HG03439 (cell line): ENCODE measurements at regions not wholly inside any gene's neighbourhood (a gene's known extent, or its start where the extent isn't known, plus 50 kb on each side); places are given as distances from the start of the nearest gene placed in this dataset.
"Not testable (repeated sequence)": the region's sequence is repeated elsewhere in the genome, so short reads cannot be mapped to it uniquely, and the experiment has no call there.

ENCODE experiments used
- ATAC-seq: cut with Tn5 transposase; IDR thresholded peaks from one replicate; pipeline ENCODE4 v1.9.1; 2021; ENCODE audit warnings: mild to moderate bottlenecking, moderate library complexity; ENCODE audit not compliant: unreplicated experiment

- ATAC-seq, result no peak
These were observed 1954.6 kb upstream of the FLRT2 start for GRCh38 chr14:83575301-83575700.

- ATAC-seq, result no peak
These were observed 1946.7 kb upstream of the FLRT2 start for GRCh38 chr14:83583201-83583600.

- ATAC-seq, result no peak
These were observed 1935.1 kb upstream of the FLRT2 start for GRCh38 chr14:83594874-83595273.

GRCh38 chr14:83607682-83608081 lies 1922.3 kb upstream of the FLRT2 start:
- no peak for ATAC-seq

GRCh38 chr14:83611491-83611890 lies 1918.5 kb upstream of the FLRT2 start:
- no peak for ATAC-seq

- ATAC-seq, result no peak
These were observed 1918.0 kb upstream of the FLRT2 start for GRCh38 chr14:83611906-83612390.

- ATAC-seq, result no peak
These were observed 1915.0 kb upstream of the FLRT2 start for GRCh38 chr14:83614956-83615355.

- no peak for ATAC-seq
These were observed 1905.4 kb upstream of the FLRT2 start for GRCh38 chr14:83624541-83624940.

GRCh38 chr14:83632375-83632774 lies 1897.6 kb upstream of the FLRT2 start:
- no peak for ATAC-seq

GRCh38 chr14:83638748-83639504 lies 1891.0 kb upstream of the FLRT2 start:
- no peak for ATAC-seq

GRCh38 chr14:83639505-83639875 lies 1890.5 kb upstream of the FLRT2 start:
- not testable (repeated sequence) for ATAC-seq

- no peak for ATAC-seq
These were observed 1883.7 kb upstream of the FLRT2 start for GRCh38 chr14:83646228-83646627.

- ATAC-seq, result no peak
These were observed 1869.3 kb upstream of the FLRT2 start for GRCh38 chr14:83660597-83660996.

GRCh38 chr14:83664389-83664788 lies 1865.6 kb upstream of the FLRT2 start:
- no peak for ATAC-seq

- ATAC-seq, result no peak
These were observed 1840.7 kb upstream of the FLRT2 start for GRCh38 chr14:83689265-83689664.

- ATAC-seq, result no peak
These were observed 1832.8 kb upstream of the FLRT2 start for GRCh38 chr14:83697099-83697498.

- no peak for ATAC-seq
These were observed 1827.3 kb upstream of the FLRT2 start for GRCh38 chr14:83702619-83703018.

- ATAC-seq, result no peak
These were observed 1823.6 kb upstream of the FLRT2 start for GRCh38 chr14:83706231-83706954.

GRCh38 chr14:83707056-83707455 lies 1822.9 kb upstream of the FLRT2 start:
- ATAC-seq, result no peak

- no peak for ATAC-seq
These were observed 1820.8 kb upstream of the FLRT2 start for GRCh38 chr14:83709116-83709515.

GRCh38 chr14:83711046-83711445 lies 1818.9 kb upstream of the FLRT2 start:
- ATAC-seq, result no peak

GRCh38 chr14:83712418-83713129 lies 1817.4 kb upstream of the FLRT2 start:
- ATAC-seq, result no peak
